H1 (cell line): ENCODE measurements at regions not wholly inside any gene's neighbourhood (a gene's known extent, or its start where the extent isn't known, plus 50 kb on each side); places are given as distances from the start of the nearest gene placed in this dataset.

ENCODE experiments used
- CTCF ChIA-PET: fragments of 300-600 bp; sonication (Branson Sonifier 250); formaldehyde crosslinking; loops from one replicate; lab custom pipeline; 2021; ENCODE audit not compliant: partially characterized antibody; lab: Charles Lee
- POLR2A ChIA-PET: fragments of 300-600 bp; sonication (Branson Sonifier 250); formaldehyde crosslinking; loops from one replicate; lab custom pipeline; 2021; ENCODE audit warnings: inconsistent platforms; ENCODE audit not compliant: partially characterized antibody; lab: Charles Lee
- DNase-seq, 2 experiments: peaks; one replicate each; pipeline versions ENCODE4 v3.0.0 to v3.0.0-alpha.2; 2010 to 2022; ENCODE audit warnings: low spot score in 2 of 2, low read depth in 1 of 2, mixed read lengths in 1 of 2
- FAIRE-seq: peaks from 2 replicates; lab custom pipeline; 2011; peaks lifted over from hg19 to GRCh38; lab: Jason Lieb, UNC
- H2AFZ ChIP-seq: 2 replicates; pipeline ENCODE4 v1.8.1; 2012; ENCODE audit warnings: low read length, inconsistent platforms
- H2AK5ac ChIP-seq: 2 replicates; pipeline ENCODE4 v1.6.1; 2013; ENCODE audit warnings: low read depth, low read length
- H2BK120ac ChIP-seq: replicated peaks from 2 replicates; pipeline ENCODE3; 2013; ENCODE audit warnings: low read depth, low read length, inconsistent platforms
- H2BK12ac ChIP-seq: 2 replicates; pipeline ENCODE4 v1.6.1; 2013; ENCODE audit warnings: low read depth, low read length
- H2BK15ac ChIP-seq: 2 replicates; pipeline ENCODE4 v1.6.1; 2013; ENCODE audit warnings: low read length
- H2BK20ac ChIP-seq: 2 replicates; pipeline ENCODE4 v1.6.1; 2013; ENCODE audit warnings: low read length
- H2BK5ac ChIP-seq: 2 replicates; pipeline ENCODE4 v1.6.1; 2013; ENCODE audit warnings: low read depth, low read length
- H3K14ac ChIP-seq: 2 replicates; pipeline ENCODE4 v1.6.1; 2013; ENCODE audit warnings: inconsistent platforms; ENCODE audit not compliant: insufficient read length
- H3K18ac ChIP-seq: 2 replicates; pipeline ENCODE4 v1.6.1; 2013; ENCODE audit warnings: low read length; ENCODE audit errors: extremely low read depth
- H3K23ac ChIP-seq: 2 replicates; pipeline ENCODE4 v1.6.1; 2013; ENCODE audit warnings: inconsistent platforms; ENCODE audit not compliant: insufficient read length
- H3K23me2 ChIP-seq: 2 replicates; pipeline ENCODE4 v1.6.1; 2013; ENCODE audit warnings: low read depth, low read length
- H3K27ac ChIP-seq: 2 replicates; pipeline ENCODE4 v1.6.1; 2011; ENCODE audit warnings: low read depth, low read length, inconsistent platforms
- H3K27me3 ChIP-seq, 4 experiments: replicated peaks in 1 of 4; 1 replicate in 1 of 4; 2 replicates in 3 of 4; pipeline versions ENCODE4 v1.6.1 to v1.8.1; 2011 to 2013; ENCODE audit warnings: low read length in 3 of 4, mild to moderate bottlenecking in 3 of 4, inconsistent platforms in 2 of 4, mixed read lengths in 2 of 4, moderate library complexity in 1 of 4; ENCODE audit not compliant: control insufficient read depth in 3 of 4, insufficient read depth in 3 of 4; ENCODE audit errors: extremely low read depth in 1 of 4
- H3K36me3 ChIP-seq, 4 experiments: 2 replicates each; pipeline versions ENCODE4 v1.6.1 to v1.8.1; 2011 to 2013; ENCODE audit warnings: mild to moderate bottlenecking in 4 of 4, low read length in 3 of 4, moderate library complexity in 2 of 4, control low read depth in 1 of 4, inconsistent platforms in 1 of 4; ENCODE audit not compliant: insufficient read depth in 4 of 4, control insufficient read depth in 2 of 4
- H3K4ac ChIP-seq: replicated peaks from 2 replicates; pipeline ENCODE3; 2013; ENCODE audit warnings: low read length, low read depth, mixed read lengths, inconsistent platforms; ENCODE audit not compliant: insufficient read length
- H3K4me1 ChIP-seq, 4 experiments: replicated peaks in 1 of 4; 1 replicate in 1 of 4; 2 replicates in 3 of 4; pipeline versions ENCODE4 v1.6.1 to v1.8.1; 2011 to 2013; ENCODE audit warnings: low read length in 3 of 4, inconsistent platforms in 2 of 4, mixed read lengths in 1 of 4; ENCODE audit not compliant: insufficient read depth in 4 of 4, control insufficient read depth in 3 of 4
- H3K4me2 ChIP-seq, 2 experiments: 2 replicates each; pipeline versions ENCODE4 v1.6.1 to v1.8.1; 2011 to 2013; ENCODE audit warnings: low read depth in 2 of 2, low read length in 2 of 2, control low read depth in 1 of 2, inconsistent platforms in 1 of 2, mild to moderate bottlenecking in 1 of 2; ENCODE audit not compliant: insufficient read depth in 1 of 2
- H3K4me3 ChIP-seq, 4 experiments: fragments of 200-600, 300-600 bp in 1 of 4; sonication (generic), shearing (Covaris generic), sonication (Bioruptor Twin) in 1 of 4; 2 replicates each; pipeline versions ENCODE4 v1.5.1 to v1.8.1; 2011 to 2016; ENCODE audit warnings: low read length in 4 of 4, low read depth in 3 of 4, control low read depth in 2 of 4, inconsistent platforms in 2 of 4, mild to moderate bottlenecking in 2 of 4, mixed read lengths in 1 of 4, moderate library complexity in 1 of 4; ENCODE audit not compliant: insufficient read depth in 2 of 4; ENCODE audit errors: extremely low read depth in 1 of 4
- H3K56ac ChIP-seq: replicated peaks from 2 replicates; pipeline ENCODE3; 2013; ENCODE audit warnings: low read depth, mild to moderate bottlenecking, mixed read lengths, low read length, inconsistent platforms; ENCODE audit not compliant: insufficient read length
- H3K79me1 ChIP-seq: 2 replicates; pipeline ENCODE4 v1.6.1; 2013; ENCODE audit warnings: low read depth, low read length, control low read depth
- H3K79me2 ChIP-seq, 2 experiments: 2 replicates each; pipeline versions ENCODE4 v1.6.1 to v1.8.1; 2012 to 2013; ENCODE audit warnings: low read length in 2 of 2, mild to moderate bottlenecking in 2 of 2, inconsistent platforms in 1 of 2; ENCODE audit not compliant: insufficient read depth in 2 of 2, control insufficient read depth in 1 of 2
- H3K9ac ChIP-seq, 4 experiments: replicated peaks in 1 of 4; 1 replicate in 1 of 4; 2 replicates in 3 of 4; pipeline versions ENCODE4 v1.6.1 to v1.8.1; 2011 to 2013; ENCODE audit warnings: low read depth in 3 of 4, low read length in 3 of 4, control low read depth in 2 of 4, mild to moderate bottlenecking in 2 of 4, moderate library complexity in 2 of 4, inconsistent platforms in 1 of 4; ENCODE audit errors: extremely low read depth in 1 of 4
- H3K9me3 ChIP-seq, 2 experiments: 2 replicates each; pipeline versions ENCODE4 v1.6.1 to v1.8.1; 2012 to 2013; ENCODE audit warnings: mild to moderate bottlenecking in 2 of 2, moderate library complexity in 2 of 2, control low read depth in 1 of 2, inconsistent platforms in 1 of 2, low read depth in 1 of 2, low read length in 1 of 2, mixed read lengths in 1 of 2; ENCODE audit not compliant: insufficient read depth in 2 of 2
- H4K20me1 ChIP-seq, 2 experiments: replicated peaks in 1 of 2; 2 replicates each; pipeline versions ENCODE3 to v1.8.1; 2011 to 2013; ENCODE audit warnings: inconsistent platforms in 2 of 2, low read length in 2 of 2, mild to moderate bottlenecking in 1 of 2; ENCODE audit not compliant: insufficient read depth in 2 of 2, control insufficient read depth in 1 of 2
- H4K5ac ChIP-seq: 2 replicates; pipeline ENCODE4 v1.6.1; 2013; ENCODE audit warnings: low read length, low read depth, mixed read lengths, inconsistent platforms; ENCODE audit not compliant: insufficient read length
- H4K8ac ChIP-seq: 2 replicates; pipeline ENCODE4 v1.8.0; 2013; ENCODE audit warnings: mild to moderate bottlenecking, moderate library complexity, low read length, inconsistent platforms; ENCODE audit not compliant: insufficient read depth; ENCODE audit errors: extremely low read depth
- H4K91ac ChIP-seq: replicated peaks from 2 replicates; pipeline ENCODE3; 2013; ENCODE audit warnings: low read length, mixed read lengths, inconsistent platforms; ENCODE audit not compliant: insufficient read length
- ATF3 ChIP-seq: IDR thresholded peaks from 2 replicates; pipeline ENCODE4 v1.6.1; 2011; ENCODE audit warnings: low read depth, mild to moderate bottlenecking, low read length; ENCODE audit not compliant: insufficient read depth
- CTBP2 ChIP-seq: IDR thresholded peaks from 2 replicates; pipeline ENCODE4 v1.7.0; 2011; ENCODE audit warnings: borderline replicate concordance, mild to moderate bottlenecking, moderate library complexity, mixed read lengths, low read length; ENCODE audit not compliant: insufficient read depth, insufficient read length
- EP300 ChIP-seq, 2 experiments: IDR thresholded peaks; 1 replicate in 1 of 2; 2 replicates in 1 of 2; pipeline ENCODE4 v1.6.1; 2011 to 2012; ENCODE audit warnings: low read depth in 2 of 2, low read length in 2 of 2, mild to moderate bottlenecking in 2 of 2, borderline replicate concordance in 1 of 2, inconsistent platforms in 1 of 2, moderate library complexity in 1 of 2
- KDM5A ChIP-seq: fragments of 200-600 bp; IDR thresholded peaks from 2 replicates; pipeline ENCODE4 v1.7.1; 2012; ENCODE audit warnings: mild to moderate bottlenecking, low read length, inconsistent platforms, mixed read lengths
- MAFK ChIP-seq: IDR thresholded peaks from 2 replicates; pipeline ENCODE4 v1.6.1; 2012; ENCODE audit warnings: low read depth, mild to moderate bottlenecking, improper control_type of control experiment, low read length
- RFX5 ChIP-seq: IDR thresholded peaks from 2 replicates; pipeline ENCODE4 v1.6.1; 2011; ENCODE audit warnings: low read depth, low read length, improper control_type of control experiment, borderline replicate concordance
- SAP30 ChIP-seq: fragments of 300-600 bp; sonication (generic); IDR thresholded peaks from 2 replicates; pipeline ENCODE4 v1.7.1; 2012; ENCODE audit warnings: low read length, moderate library complexity, mild to moderate bottlenecking, inconsistent platforms; ENCODE audit not compliant: insufficient read depth, insufficient replicate concordance
- TAF1 ChIP-seq: IDR thresholded peaks from 2 replicates; pipeline ENCODE4 v1.6.1; 2011; ENCODE audit warnings: mild to moderate bottlenecking, low read depth, low read length
- TEAD4 ChIP-seq: IDR thresholded peaks from 2 replicates; pipeline ENCODE4 v1.6.1; 2012; ENCODE audit warnings: low read depth, low read length, inconsistent platforms, mixed read lengths
- WGBS, 2 experiments: shearing (Covaris generic) in 1 of 2; methylation state at CpG; one replicate each; pipeline versions ENCODE4 v1.1.6 to v1.1.7; 2013 to 2015; ENCODE audit warnings: low lambda C conversion rate in 2 of 2, mixed read lengths in 2 of 2, inconsistent platforms in 1 of 2, low coverage in 1 of 2, missing lambda C conversion rate in 1 of 2; ENCODE audit not compliant: insufficient replicate concordance in 2 of 2, insufficient coverage in 1 of 2, insufficient read length in 1 of 2; ENCODE audit errors: extremely low coverage in 1 of 2, missing lambda C conversion rate in 1 of 2; 5-methylcytosine and 5-hydroxymethylcytosine counted together

- Histone ChIP-seq H3K9ac (no peak overlapping the region), H4K8ac (no peak overlapping the region), H4K20me1 (no peaks in the 10 kb centered on the region), H3K27ac (no peak overlapping the region), H3K4ac (no peak overlapping the region), H3K14ac (no peak overlapping the region), H3K56ac (no peak overlapping the region), H3K4me2 (no peak overlapping the region), H2BK15ac (no peak overlapping the region), H2BK12ac (no peak overlapping the region), H3K18ac (no peak overlapping the region), H2BK120ac (no peak overlapping the region), H2AK5ac (no peak overlapping the region), H3K4me1 (peaks cover 0 to 9% (median 0%) of the 10 kb centered on the region in 4 experiments; a peak in 3 of 7 replicates), H3K4me3 (no peak overlapping the region), H2BK5ac (no peak overlapping the region), H3K36me3 (no peaks in the 10 kb centered on the region), H3K23ac (no peak overlapping the region), H3K27me3 (no peaks in the 10 kb centered on the region), H3K79me1 (no peaks in the 10 kb centered on the region), H2AFZ (no peak overlapping the region), H3K9me3 (no peaks in the 10 kb centered on the region), H3K23me2 (no peaks in the 10 kb centered on the region), H3K79me2 (no peaks in the 10 kb centered on the region), H4K91ac (no peak overlapping the region), H4K5ac (no peak overlapping the region), H2BK20ac (no peak overlapping the region)
- FAIRE-seq, result no peak
- 90% methylated on average over 5 of the region's 5 CpGs; no CpG with 5 or more reads in 1 of the 2 experiments for WGBS, 2 experiments
- no peak for DNase-seq
- ChIA-PET CTCF (interaction anchor here (0.6 to 22.7 kb wide), 7 partner anchors 12 to 383 kb away, joined by 3 to 742 read pairs (median 29); no protein-coding TSS in a partner anchor), POLR2A (no interaction called here)
- no peak for TF ChIP-seq MAFK
- TF ChIP-seq CTBP2, result no peak
- no peak for TF ChIP-seq TEAD4
- TF ChIP-seq TAF1, result no peak
- no peak for TF ChIP-seq SAP30
- TF ChIP-seq RFX5, result no peak
- TF ChIP-seq EP300 (IDR thresholded peaks at IDR 0.05; ENCODE audit: borderline replicate concordance in 1 of 2, low read depth in 2 of 2, low read length in 2 of 2), result no peak
- TF ChIP-seq KDM5A, result no peak
- TF ChIP-seq ATF3, result no peak
These were observed 63.1 kb downstream of the RTL9 start for GRCh38 chrX:110421500-110422455.
